NCI-H1694 (cell line): ENCODE measurements at regions not wholly inside any gene's neighbourhood (a gene's known extent, or its start where the extent isn't known, plus 50 kb on each side); places are given as distances from the start of the nearest gene placed in this dataset.

Experiments
- DNase-seq: peaks from one replicate; lab custom pipeline; 2025; lab: John Stamatoyannopoulos, UW

GRCh38 chr13:72165276-72165675, 298.3 kb upstream of the DACH1 start:
- DNase-seq = no peak

- DNase-seq = no peak
These were observed 297.8 kb upstream of the DACH1 start for GRCh38 chr13:72164811-72165210.

- no peak for DNase-seq
These were observed 296.7 kb upstream of the DACH1 start for GRCh38 chr13:72163678-72164077.

- no peak for DNase-seq
These were observed 294.0 kb upstream of the DACH1 start for GRCh38 chr13:72160977-72161376.

- DNase-seq = no peak
These were observed 289.8 kb upstream of the DACH1 start for GRCh38 chr13:72156760-72157159.

- no peak for DNase-seq
These were observed 286.3 kb upstream of the DACH1 start for GRCh38 chr13:72153272-72153671.

GRCh38 chr13:72151241-72151640, 284.2 kb upstream of the DACH1 start:
- DNase-seq = no peak

- DNase-seq = no peak
These were observed 283.5 kb upstream of the DACH1 start for GRCh38 chr13:72150502-72150901.

- no peak for DNase-seq
These were observed 282.7 kb upstream of the DACH1 start for GRCh38 chr13:72149701-72150100.

- DNase-seq = no peak
These were observed 279.8 kb upstream of the DACH1 start for GRCh38 chr13:72146816-72147215.

- DNase-seq = no peak
These were observed 278.4 kb upstream of the DACH1 start for GRCh38 chr13:72145383-72145782.

- no peak for DNase-seq
These were observed 277.6 kb upstream of the DACH1 start for GRCh38 chr13:72144636-72145035.

GRCh38 chr13:72141855-72142519, 275.0 kb upstream of the DACH1 start:
- no peak for DNase-seq

- no peak for DNase-seq
These were observed 272.2 kb upstream of the DACH1 start for GRCh38 chr13:72139192-72139591.

GRCh38 chr13:72132075-72132474, 265.1 kb upstream of the DACH1 start:
- no peak for DNase-seq

- DNase-seq = no peak
These were observed 262.1 kb upstream of the DACH1 start for GRCh38 chr13:72129117-72129516.

- DNase-seq = no peak
These were observed 260.0 kb upstream of the DACH1 start for GRCh38 chr13:72127031-72127430.

- no peak for DNase-seq
These were observed 259.4 kb upstream of the DACH1 start for GRCh38 chr13:72126424-72126823.

GRCh38 chr13:72125561-72125960, 258.6 kb upstream of the DACH1 start:
- DNase-seq = no peak

- no peak for DNase-seq
These were observed 255.8 kb upstream of the DACH1 start for GRCh38 chr13:72122661-72123255.

GRCh38 chr13:72121466-72121865, 254.5 kb upstream of the DACH1 start:
- no peak for DNase-seq

- no peak for DNase-seq
These were observed 253.6 kb upstream of the DACH1 start for GRCh38 chr13:72120632-72121031.

GRCh38 chr13:72113931-72114330, 246.9 kb upstream of the DACH1 start:
- DNase-seq = no peak

GRCh38 chr13:72113076-72113475, 246.1 kb upstream of the DACH1 start:
- DNase-seq = no peak
